Stomach (tissue), 4 donors: ENCODE measurements at regions not wholly inside any gene's neighbourhood (a gene's known extent, or its start where the extent isn't known, plus 50 kb on each side); places are given as distances from the start of the nearest gene placed in this dataset.

Experiments
- CTCF ChIP-seq, 7 experiments: fragments of 450-650 bp in 4 of 7; fragments of 200-600 bp in 3 of 7; sonication (generic) in 3 of 7; IDR thresholded peaks; one replicate each; pipeline ENCODE4 v1.5.1; 2016 to 2019; ENCODE audit warnings: antibody characterized with exemption in 7 of 7, control low read depth in 2 of 7, mild to moderate bottlenecking in 1 of 7
- POLR2A ChIP-seq, 4 donors: fragments of 450-650 bp; IDR thresholded peaks; one replicate each; pipeline ENCODE4 v1.6.1; 2016; ENCODE audit warnings: antibody characterized with exemption in 4 of 4, control low read depth in 2 of 4, mild to moderate bottlenecking in 1 of 4, moderate library complexity in 1 of 4
- POLR2AphosphoS5 ChIP-seq, 3 donors: sonication (generic); formaldehyde crosslinking; IDR thresholded peaks; one replicate each; pipeline ENCODE4 v1.6.1; 2016; ENCODE audit warnings: antibody characterized with exemption in 3 of 3

GRCh38 chr19:30216453-30216852 lies 155.7 kb upstream of the ZNF536 start:
- no peak for TF ChIP-seq POLR2A (IDR thresholded peaks at IDR 0.05)
- TF ChIP-seq POLR2AphosphoS5 (IDR thresholded peaks at IDR 0.05) = no peak
- TF ChIP-seq CTCF (IDR thresholded peaks at IDR 0.05) = no peak
